Limb (tissue), 2 donors: ENCODE measurements at regions not wholly inside any gene's neighbourhood (a gene's known extent, or its start where the extent isn't known, plus 50 kb on each side); places are given as distances from the start of the nearest gene placed in this dataset.

Source experiments
- DNase-seq, 2 donors: peaks; one replicate each; pipeline ENCODE4 v3.0.0-alpha.2; 2016; ENCODE audit errors: extremely low spot score in 2 of 2

- peak; percentile 55 for DNase-seq
Observed at GRCh38 chr10:69684020-69684980, 54.3 kb downstream of the FAM241B start.

GRCh38 chr10:69684981-69685353 lies 54.9 kb downstream of the FAM241B start:
- DNase-seq, result no peak

GRCh38 chr10:69685426-69685801 lies 55.4 kb downstream of the FAM241B start:
- DNase-seq, result no peak

- peak; percentile 61 to 73 for DNase-seq
Observed at GRCh38 chr10:69685802-69686585, 55.9 kb downstream of the FAM241B start.

- DNase-seq, result no peak
Observed at GRCh38 chr10:69686866-69687265, 56.8 kb downstream of the FAM241B start.

- no peak for DNase-seq
Observed at GRCh38 chr10:69687426-69687825, 57.4 kb downstream of the FAM241B start.

- no peak for DNase-seq
Observed at GRCh38 chr10:69692267-69692666, 62.2 kb downstream of the FAM241B start.

- DNase-seq, result no peak
Observed at GRCh38 chr10:69692891-69693290, 62.8 kb downstream of the FAM241B start.

GRCh38 chr10:69693886-69694285 lies 63.8 kb downstream of the FAM241B start:
- DNase-seq, result no peak

- peak; percentile 60 to 64 for DNase-seq
Observed at GRCh38 chr10:69696073-69696731, 66.2 kb downstream of the FAM241B start.

- DNase-seq, result no peak
Observed at GRCh38 chr10:69697006-69697405, 67.0 kb downstream of the FAM241B start.

- no peak for DNase-seq
Observed at GRCh38 chr10:69703256-69703655, 73.2 kb downstream of the FAM241B start.

GRCh38 chr10:69703766-69704630 lies 74.0 kb downstream of the FAM241B start:
- no peak for DNase-seq

- DNase-seq, result no peak
Observed at GRCh38 chr10:69709366-69709941, 79.4 kb downstream of the FAM241B start.

- no peak for DNase-seq
Observed at GRCh38 chr10:69710008-69710888, 80.2 kb downstream of the FAM241B start.

GRCh38 chr10:69712342-69712741 lies 82.3 kb downstream of the FAM241B start:
- DNase-seq, result no peak

- no peak for DNase-seq
Observed at GRCh38 chr10:69714572-69714971, 84.5 kb downstream of the FAM241B start.

- no peak for DNase-seq
Observed at GRCh38 chr10:69715156-69715898, 85.3 kb downstream of the FAM241B start.
